Hepatocyte (in vitro differentiated cells): ENCODE measurements at regions not wholly inside any gene's neighbourhood (a gene's known extent, or its start where the extent isn't known, plus 50 kb on each side); places are given as distances from the start of the nearest gene placed in this dataset.

ENCODE experiments used
- DNase-seq: peaks from one replicate; pipeline ENCODE4 v3.0.0-alpha.2; 2016; ENCODE audit warnings: low spot score
- H2AFZ ChIP-seq: fragments of 200-600 bp; sonication (generic); 2 replicates; pipeline ENCODE4 v1.6.0; 2016; ENCODE audit warnings: antibody characterized with exemption, mild to moderate bottlenecking
- H3K27ac ChIP-seq: fragments of 200-600 bp; sonication (generic); 2 replicates; pipeline ENCODE4 v1.5.1; 2016; ENCODE audit warnings: mild to moderate bottlenecking
- H3K27me3 ChIP-seq: fragments of 200-600 bp; sonication (generic); 2 replicates; pipeline ENCODE4 v1.6.1; 2016
- H3K36me3 ChIP-seq: fragments of 200-600 bp; sonication (generic); replicated peaks from 2 replicates; pipeline ENCODE4 v1.5.1; 2016; ENCODE audit warnings: low read depth; ENCODE audit not compliant: insufficient read depth
- H3K4me1 ChIP-seq: fragments of 200-600 bp; sonication (generic); 2 replicates; pipeline ENCODE4 v1.5.1; 2016; ENCODE audit warnings: mild to moderate bottlenecking, moderate library complexity; ENCODE audit not compliant: insufficient read depth
- H3K4me2 ChIP-seq: fragments of 200-600 bp; sonication (generic); 2 replicates; pipeline ENCODE4 v1.6.0; 2016
- H3K4me3 ChIP-seq: fragments of 200-600 bp; sonication (generic); 2 replicates; pipeline ENCODE4 v1.5.1; 2016; ENCODE audit warnings: mild to moderate bottlenecking
- H3K79me2 ChIP-seq: fragments of 200-600 bp; sonication (generic); 2 replicates; pipeline ENCODE4 v1.6.0; 2017; ENCODE audit warnings: mild to moderate bottlenecking
- H3K9me2 ChIP-seq: fragments of 200-600 bp; sonication (generic); replicated peaks from 2 replicates; pipeline ENCODE4 v1.6.0; 2017; ENCODE audit warnings: mild to moderate bottlenecking; ENCODE audit not compliant: insufficient read depth
- H3K9me3 ChIP-seq: fragments of 200-600 bp; sonication (generic); 2 replicates; pipeline ENCODE4 v1.5.1; 2016; ENCODE audit warnings: low read depth, mild to moderate bottlenecking
- H4K20me1 ChIP-seq: fragments of 200-600 bp; sonication (generic); 2 replicates; pipeline ENCODE4 v1.6.0; 2016; ENCODE audit warnings: mild to moderate bottlenecking; ENCODE audit not compliant: insufficient read depth, poor library complexity, severe bottlenecking
- CTCF ChIP-seq: fragments of 200-600 bp; sonication (generic); IDR thresholded peaks from 2 replicates; pipeline ENCODE4 v1.5.1; 2016; ENCODE audit warnings: antibody characterized with exemption, mild to moderate bottlenecking; ENCODE audit not compliant: poor library complexity
- EZH2 ChIP-seq: fragments of 200-600 bp; sonication (generic); IDR thresholded peaks from 2 replicates; pipeline ENCODE4 v1.6.1; 2016; ENCODE audit warnings: antibody characterized with exemption, mild to moderate bottlenecking, borderline replicate concordance
- EZH2phosphoT487 ChIP-seq: fragments of 200-600 bp; sonication (generic); IDR thresholded peaks from one replicate; pipeline ENCODE4 v1.6.1; 2018; ENCODE audit warnings: antibody characterized with exemption, mild to moderate bottlenecking, low read depth, moderate library complexity; ENCODE audit not compliant: unreplicated experiment, severe bottlenecking
- WGBS: methylation state at CpG from one replicate; pipeline ENCODE4 v1.1.6; 2016; ENCODE audit warnings: low lambda C conversion rate; ENCODE audit errors: missing lambda C conversion rate; 5-methylcytosine and 5-hydroxymethylcytosine counted together

- Histone ChIP-seq H3K27ac (no peak overlapping the region), H4K20me1 (no peaks in the 10 kb centered on the region), H3K9me3 (no peaks in the 10 kb centered on the region), H2AFZ (no peak overlapping the region), H3K79me2 (no peaks in the 10 kb centered on the region), H3K27me3 (no peaks in the 10 kb centered on the region), H3K4me1 (no peaks in the 10 kb centered on the region), H3K36me3 (no peaks in the 10 kb centered on the region), H3K4me3 (no peak overlapping the region), H3K9me2 (no peaks in the 10 kb centered on the region), H3K4me2 (no peak overlapping the region)
- 16% methylated on average over 5 of the region's 5 CpGs for WGBS
- DNase-seq: peak; percentile 83
- TF ChIP-seq CTCF (peak; percentile 89), EZH2 (no peak), EZH2phosphoT487 (no peak)
Observed at GRCh38 chr4:74675673-74676279, 118.5 kb downstream of the BTC start.

GRCh38 chr4:74682567-74683359 is 111.6 kb downstream of the BTC start:
- Histone ChIP-seq H3K27me3 (no peaks in the 10 kb centered on the region), H4K20me1 (no peaks in the 10 kb centered on the region), H3K9me3 (no peaks in the 10 kb centered on the region), H3K27ac (no peak overlapping the region), H3K4me1 (no peaks in the 10 kb centered on the region), H2AFZ (no peak overlapping the region), H3K4me3 (no peak overlapping the region), H3K9me2 (no peaks in the 10 kb centered on the region), H3K4me2 (no peak overlapping the region), H3K79me2 (no peaks in the 10 kb centered on the region), H3K36me3 (no peaks in the 10 kb centered on the region)
- 26% methylated on average over 2 of the region's 2 CpGs for WGBS
- TF ChIP-seq EZH2: no peak
- no peak for TF ChIP-seq EZH2phosphoT487
- TF ChIP-seq CTCF: no peak
- peak; percentile 72 for DNase-seq

- TF ChIP-seq EZH2phosphoT487: no peak
- TF ChIP-seq EZH2: no peak
- no peak for TF ChIP-seq CTCF
- H3K4me1 ChIP-seq: no peaks in the 10 kb centered on the region
- no peak overlapping the region for H3K4me3 ChIP-seq
- no peaks in the 10 kb centered on the region for H3K9me3 ChIP-seq
- DNase-seq: no peak
- WGBS: 23% methylated on average over 4 of the region's 4 CpGs
- H2AFZ ChIP-seq: no peak overlapping the region
- H3K4me2 ChIP-seq: no peak overlapping the region
- H3K79me2 ChIP-seq: no peaks in the 10 kb centered on the region
- no peaks in the 10 kb centered on the region for H3K27me3 ChIP-seq
- H4K20me1 ChIP-seq: no peaks in the 10 kb centered on the region
- no peak overlapping the region for H3K27ac ChIP-seq
- no peaks in the 10 kb centered on the region for H3K36me3 ChIP-seq
- no peaks in the 10 kb centered on the region for H3K9me2 ChIP-seq
Observed at GRCh38 chr4:74692972-74693371, 101.4 kb downstream of the BTC start.
